Calu3 (cell line): ENCODE measurements at regions not wholly inside any gene's neighbourhood (a gene's known extent, or its start where the extent isn't known, plus 50 kb on each side); places are given as distances from the start of the nearest gene placed in this dataset.

Source experiments
- BruUV-seq: library from RNA; stranded (reverse); fragments of 400-500 nt; replicated peaks from 2 replicates; lab custom pipeline; 2021; lab: Mats Ljungman, UMichigan
- CTCF ChIA-PET: fragments of 300-600 bp; sonication (Branson Sonifier 250); formaldehyde crosslinking; loops from one replicate; lab custom pipeline; 2022; ENCODE audit warnings: antibody characterized with exemption; lab: Charles Lee
- DNase-seq: peaks from one replicate; pipeline ENCODE4 v3.0.0; 2022
- H3K27ac Mint-ChIP-seq: one replicate; pipeline ENCODE4 v1.8.0; 2022; ENCODE audit warnings: mixed read lengths; ENCODE audit not compliant: unreplicated experiment
- H3K27me3 Mint-ChIP-seq: one replicate; pipeline ENCODE4 v1.8.0; 2022; ENCODE audit warnings: mixed read lengths; ENCODE audit not compliant: unreplicated experiment
- H3K36me3 Mint-ChIP-seq: one replicate; pipeline ENCODE4 v1.8.0; 2022; ENCODE audit warnings: mild to moderate bottlenecking, moderate library complexity, mixed read lengths; ENCODE audit not compliant: insufficient read depth, unreplicated experiment
- H3K4me1 Mint-ChIP-seq: one replicate; pipeline ENCODE4 v1.8.0; 2022; ENCODE audit warnings: mild to moderate bottlenecking, low read depth, mixed read lengths; ENCODE audit not compliant: unreplicated experiment
- H3K4me3 Mint-ChIP-seq: one replicate; pipeline ENCODE4 v1.8.0; 2022; ENCODE audit warnings: mild to moderate bottlenecking, low read depth, moderate library complexity, mixed read lengths; ENCODE audit not compliant: unreplicated experiment
- H3K9me3 Mint-ChIP-seq: one replicate; pipeline ENCODE4 v1.8.0; 2022; ENCODE audit warnings: low read depth, mixed read lengths; ENCODE audit not compliant: unreplicated experiment
- intact Hi-C: fragments of 100-400 bp; cut with micrococcal nuclease; formaldehyde crosslinking; loops from one replicate; pipeline ENCODE4 v1.10.0; 2022; ENCODE audit not compliant: unreplicated experiment
- TF ChIP-seq, protein P1 (sequence below): fragments of 200-600 bp; IDR thresholded peaks from one replicate; pipeline ENCODE4 v1.8.0; 2022; ENCODE audit warnings: antibody characterized with exemption; ENCODE audit not compliant: unreplicated experiment

DNA sequence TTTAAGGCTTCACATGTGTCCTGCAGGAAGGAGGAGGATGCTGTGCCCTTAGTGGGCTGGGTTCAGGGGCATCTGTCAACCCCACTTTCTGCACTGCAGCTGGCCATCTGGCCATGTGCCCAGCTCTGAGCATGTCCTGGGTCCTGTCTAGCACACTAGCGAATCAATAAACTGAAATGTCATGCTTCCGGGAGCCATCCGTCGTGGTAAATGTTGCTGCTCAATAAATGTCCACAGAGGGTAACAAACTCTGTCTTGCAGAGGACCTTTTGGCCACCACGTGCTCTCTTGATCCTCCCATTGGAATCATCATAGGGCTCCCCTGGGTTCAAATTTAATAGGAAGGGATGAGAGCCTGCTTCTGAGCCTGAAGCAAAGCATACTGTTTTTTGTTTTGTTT, 168.6 kb upstream of the PIRT start:
- TF ChIP-seq, protein P1, sequence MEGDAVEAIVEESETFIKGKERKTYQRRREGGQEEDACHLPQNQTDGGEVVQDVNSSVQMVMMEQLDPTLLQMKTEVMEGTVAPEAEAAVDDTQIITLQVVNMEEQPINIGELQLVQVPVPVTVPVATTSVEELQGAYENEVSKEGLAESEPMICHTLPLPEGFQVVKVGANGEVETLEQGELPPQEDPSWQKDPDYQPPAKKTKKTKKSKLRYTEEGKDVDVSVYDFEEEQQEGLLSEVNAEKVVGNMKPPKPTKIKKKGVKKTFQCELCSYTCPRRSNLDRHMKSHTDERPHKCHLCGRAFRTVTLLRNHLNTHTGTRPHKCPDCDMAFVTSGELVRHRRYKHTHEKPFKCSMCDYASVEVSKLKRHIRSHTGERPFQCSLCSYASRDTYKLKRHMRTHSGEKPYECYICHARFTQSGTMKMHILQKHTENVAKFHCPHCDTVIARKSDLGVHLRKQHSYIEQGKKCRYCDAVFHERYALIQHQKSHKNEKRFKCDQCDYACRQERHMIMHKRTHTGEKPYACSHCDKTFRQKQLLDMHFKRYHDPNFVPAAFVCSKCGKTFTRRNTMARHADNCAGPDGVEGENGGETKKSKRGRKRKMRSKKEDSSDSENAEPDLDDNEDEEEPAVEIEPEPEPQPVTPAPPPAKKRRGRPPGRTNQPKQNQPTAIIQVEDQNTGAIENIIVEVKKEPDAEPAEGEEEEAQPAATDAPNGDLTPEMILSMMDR = no peak
- Mint-ChIP-seq H3K27ac (no peak overlapping the region), H3K36me3 (no peaks in the 10 kb centered on the region), H3K4me3 (no peak overlapping the region), H3K27me3 (no peaks in the 10 kb centered on the region), H3K9me3 (peaks cover 10% of the 10 kb centered on the region), H3K4me1 (no peaks in the 10 kb centered on the region)
- intact Hi-C loops = no loop called here
- no peak for DNase-seq
- no TSS peak for BruUV-seq
- CTCF ChIA-PET = no interaction called here

DNA sequence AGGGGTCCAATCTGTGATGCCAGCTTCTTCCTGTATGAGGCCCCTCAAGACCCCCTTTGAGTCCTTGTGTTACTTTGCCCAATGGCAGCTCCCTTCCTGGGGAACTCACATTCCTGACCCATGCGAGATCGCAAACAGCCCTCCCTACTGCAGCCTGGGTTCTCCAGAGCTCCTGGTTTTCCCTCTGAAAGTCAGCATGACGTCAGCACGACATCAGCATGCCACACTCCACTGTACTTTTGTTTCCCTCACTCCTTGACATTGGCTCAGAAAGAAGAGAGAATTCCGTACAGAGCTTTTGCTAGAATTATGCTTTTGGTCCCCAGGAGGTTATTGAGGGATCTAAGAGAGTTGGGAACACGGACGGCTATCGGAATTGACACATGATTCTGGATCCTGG, 168.1 kb upstream of the PIRT start:
- peaks cover 10% of the 10 kb centered on the region for H3K9me3 Mint-ChIP-seq
- H3K36me3 Mint-ChIP-seq = no peaks in the 10 kb centered on the region
- H3K27me3 Mint-ChIP-seq = no peaks in the 10 kb centered on the region
- BruUV-seq = no TSS peak
- H3K27ac Mint-ChIP-seq = no peak overlapping the region
- TF ChIP-seq, protein P1 = no peak
- intact Hi-C loops = no loop called here
- H3K4me1 Mint-ChIP-seq = no peaks in the 10 kb centered on the region
- DNase-seq = no peak
- no peak overlapping the region for H3K4me3 Mint-ChIP-seq
- CTCF ChIA-PET = interaction anchor here (0.6 kb wide), 1 partner anchor 1036 kb away, joined by 3 read pairs; no protein-coding TSS in a partner anchor

DNA sequence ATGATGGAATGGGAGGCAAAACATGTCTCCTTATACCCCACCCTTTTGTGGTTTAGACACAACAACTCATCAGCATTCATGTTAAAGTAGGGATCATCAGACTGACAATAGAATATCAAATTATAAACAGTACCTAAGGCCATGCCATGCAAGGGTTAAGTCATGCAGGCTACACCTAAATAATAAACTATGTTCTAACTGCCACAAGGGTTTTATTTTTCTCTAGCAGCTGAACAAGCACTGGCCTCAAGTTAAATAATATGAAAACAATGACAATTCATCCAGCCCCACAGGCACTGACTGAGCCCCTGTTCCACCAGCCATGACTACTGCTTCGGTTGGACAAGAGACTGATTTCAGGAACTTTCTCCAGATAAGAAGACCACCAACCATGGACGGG, 164.5 kb upstream of the PIRT start:
- H3K4me3 Mint-ChIP-seq = no peak overlapping the region
- TF ChIP-seq, protein P1 = no peak
- intact Hi-C loops = no loop called here
- H3K4me1 Mint-ChIP-seq = no peaks in the 10 kb centered on the region
- H3K27ac Mint-ChIP-seq = no peak overlapping the region
- H3K36me3 Mint-ChIP-seq = no peaks in the 10 kb centered on the region
- H3K9me3 Mint-ChIP-seq = no peaks in the 10 kb centered on the region
- no peak for DNase-seq
- H3K27me3 Mint-ChIP-seq = no peaks in the 10 kb centered on the region
- CTCF ChIA-PET = no interaction called here
- no TSS peak for BruUV-seq

DNA sequence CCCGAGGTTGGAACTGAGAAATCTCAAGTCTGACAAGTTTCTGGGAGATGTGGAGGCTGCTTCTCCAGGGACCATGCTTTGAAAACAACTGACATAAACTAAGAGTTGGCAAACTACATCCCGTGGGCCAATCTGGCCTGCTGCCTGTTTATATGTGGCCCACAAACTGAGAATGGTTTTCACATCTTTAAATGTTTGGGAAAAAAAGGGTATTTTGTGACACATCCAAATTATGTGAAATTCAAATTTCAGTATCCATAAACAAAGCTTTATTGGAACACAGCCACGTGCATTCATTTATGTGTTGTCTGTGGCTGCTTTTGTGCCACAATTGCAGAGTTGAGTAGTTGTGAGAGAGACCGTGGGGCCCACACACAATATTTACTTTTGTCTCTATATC, 163.8 kb upstream of the PIRT start:
- no peaks in the 10 kb centered on the region for H3K9me3 Mint-ChIP-seq
- DNase-seq = no peak
- H3K4me3 Mint-ChIP-seq = no peak overlapping the region
- H3K27ac Mint-ChIP-seq = no peak overlapping the region
- no peaks in the 10 kb centered on the region for H3K36me3 Mint-ChIP-seq
- intact Hi-C loops = no loop called here
- no peaks in the 10 kb centered on the region for H3K27me3 Mint-ChIP-seq
- TF ChIP-seq, protein P1 = no peak
- no peaks in the 10 kb centered on the region for H3K4me1 Mint-ChIP-seq
- CTCF ChIA-PET = no interaction called here
- no TSS peak for BruUV-seq
